CD4-positive, alpha-beta T cell treated with Interleukin-21 for 1 hour (primary cell): ENCODE measurements at regions not wholly inside any gene's neighbourhood (a gene's known extent, or its start where the extent isn't known, plus 50 kb on each side); places are given as distances from the start of the nearest gene placed in this dataset.
A peak's percentile ranks its signal among the peaks of the same experiment; 100 is the strongest.

Source experiments
- DNase-seq: peaks from one replicate; pipeline ENCODE4 v3.0.0-alpha.2; 2020

- DNase-seq: no peak
Observed at GRCh38 chr6:137692806-137693205, 174.3 kb upstream of the TNFAIP3 start.

GRCh38 chr6:137693711-137694110, 173.3 kb upstream of the TNFAIP3 start:
- no peak for DNase-seq

- no peak for DNase-seq
Observed at GRCh38 chr6:137696765-137697164, 170.3 kb upstream of the TNFAIP3 start.

GRCh38 chr6:137697267-137697938, 169.7 kb upstream of the TNFAIP3 start:
- no peak for DNase-seq

GRCh38 chr6:137698636-137699030, 168.4 kb upstream of the TNFAIP3 start:
- DNase-seq: no peak

- DNase-seq: no peak
Observed at GRCh38 chr6:137699031-137699683, 167.9 kb upstream of the TNFAIP3 start.

GRCh38 chr6:137700161-137700560, 166.9 kb upstream of the TNFAIP3 start:
- DNase-seq: no peak

- DNase-seq: no peak
Observed at GRCh38 chr6:137700751-137701477, 166.1 kb upstream of the TNFAIP3 start.

GRCh38 chr6:137701942-137702341, 165.1 kb upstream of the TNFAIP3 start:
- DNase-seq: no peak

- no peak for DNase-seq
Observed at GRCh38 chr6:137702791-137703424, 164.2 kb upstream of the TNFAIP3 start.

- no peak for DNase-seq
Observed at GRCh38 chr6:137704802-137705159, 162.3 kb upstream of the TNFAIP3 start.

- DNase-seq: peak; percentile 80
Observed at GRCh38 chr6:137705160-137706082, 161.6 kb upstream of the TNFAIP3 start.

- no peak for DNase-seq
Observed at GRCh38 chr6:137706083-137706750, 160.8 kb upstream of the TNFAIP3 start.

- no peak for DNase-seq
Observed at GRCh38 chr6:137707038-137707589, 159.9 kb upstream of the TNFAIP3 start.

GRCh38 chr6:137707590-137708360, 159.3 kb upstream of the TNFAIP3 start:
- peak; percentile 95 for DNase-seq

- DNase-seq: peak; percentile 62
Observed at GRCh38 chr6:137708481-137708880, 158.6 kb upstream of the TNFAIP3 start.

- peak; percentile 28 for DNase-seq
Observed at GRCh38 chr6:137709424-137710236, 157.4 kb upstream of the TNFAIP3 start.

GRCh38 chr6:137711972-137712371, 155.1 kb upstream of the TNFAIP3 start:
- DNase-seq: no peak

- no peak for DNase-seq
Observed at GRCh38 chr6:137712587-137712986, 154.5 kb upstream of the TNFAIP3 start.

- DNase-seq: peak; percentile 91
Observed at GRCh38 chr6:137715589-137716045, 151.4 kb upstream of the TNFAIP3 start.
